ENCODE measurements at regions not wholly inside any gene's neighbourhood (a gene's known extent, or its start where the extent isn't known, plus 50 kb on each side); places are given as distances from the start of the nearest gene placed in this dataset.
A peak's percentile ranks its signal among the peaks of the same experiment; 100 is the strongest.

DNA sequence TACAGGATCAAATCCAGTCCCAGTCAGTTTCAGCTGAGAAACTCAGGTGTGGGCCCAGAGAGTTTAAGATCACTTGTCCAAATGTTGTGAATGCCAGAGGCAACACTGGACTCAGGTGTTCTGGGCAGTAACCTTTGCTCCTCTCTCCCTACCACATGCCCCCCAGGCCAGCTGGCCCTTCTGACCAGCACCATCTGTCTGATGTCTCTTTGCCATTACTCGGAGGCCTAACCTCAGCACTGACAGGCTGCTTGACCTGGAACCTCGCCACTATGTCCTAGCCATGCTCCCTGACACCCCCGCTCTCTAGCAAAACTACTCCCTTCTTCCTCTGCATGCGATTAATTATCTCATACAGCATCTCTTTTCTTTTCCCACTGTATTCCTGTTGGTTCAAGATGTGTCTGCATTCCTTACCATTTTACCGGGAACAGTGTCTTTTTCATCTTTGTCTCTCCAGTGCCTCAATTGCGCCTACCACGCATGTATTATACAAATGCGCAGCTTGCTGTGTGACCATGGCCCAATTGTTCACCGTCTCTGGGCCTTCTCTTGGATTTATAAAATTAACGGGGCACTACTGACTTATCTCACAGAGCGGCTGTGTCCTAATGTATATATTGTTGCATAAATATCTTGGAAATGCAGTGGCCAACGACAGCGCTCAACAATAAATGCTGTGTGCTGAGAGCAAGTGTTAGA, 159.5 kb upstream of the IRF2BP2 start:
- no peak overlapping the region for H3K27ac ChIP-seq
- TF ChIP-seq, protein P1, sequence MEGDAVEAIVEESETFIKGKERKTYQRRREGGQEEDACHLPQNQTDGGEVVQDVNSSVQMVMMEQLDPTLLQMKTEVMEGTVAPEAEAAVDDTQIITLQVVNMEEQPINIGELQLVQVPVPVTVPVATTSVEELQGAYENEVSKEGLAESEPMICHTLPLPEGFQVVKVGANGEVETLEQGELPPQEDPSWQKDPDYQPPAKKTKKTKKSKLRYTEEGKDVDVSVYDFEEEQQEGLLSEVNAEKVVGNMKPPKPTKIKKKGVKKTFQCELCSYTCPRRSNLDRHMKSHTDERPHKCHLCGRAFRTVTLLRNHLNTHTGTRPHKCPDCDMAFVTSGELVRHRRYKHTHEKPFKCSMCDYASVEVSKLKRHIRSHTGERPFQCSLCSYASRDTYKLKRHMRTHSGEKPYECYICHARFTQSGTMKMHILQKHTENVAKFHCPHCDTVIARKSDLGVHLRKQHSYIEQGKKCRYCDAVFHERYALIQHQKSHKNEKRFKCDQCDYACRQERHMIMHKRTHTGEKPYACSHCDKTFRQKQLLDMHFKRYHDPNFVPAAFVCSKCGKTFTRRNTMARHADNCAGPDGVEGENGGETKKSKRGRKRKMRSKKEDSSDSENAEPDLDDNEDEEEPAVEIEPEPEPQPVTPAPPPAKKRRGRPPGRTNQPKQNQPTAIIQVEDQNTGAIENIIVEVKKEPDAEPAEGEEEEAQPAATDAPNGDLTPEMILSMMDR (IDR thresholded peaks at IDR 0.05): no peak
- TF ChIP-seq POLR2A (IDR thresholded peaks at IDR 0.05): no peak
- intact Hi-C loops (cut with DNase I): no loop called here
- ATAC-seq (no peak), DNase-seq (peak in 1 of 3 donors; percentile 37)
- H3K9me3 ChIP-seq: no peaks in the 10 kb centered on the region
- 91% methylated on average over 13 of the region's 13 CpGs for WGBS (ENCODE audit: insufficient coverage, low coverage, low lambda C conversion rate, missing lambda C conversion rate)
- H3K27me3 ChIP-seq: no peaks in the 10 kb centered on the region
- H3K36me3 ChIP-seq: no peaks in the 10 kb centered on the region
- H3K4me3 ChIP-seq: no peak overlapping the region
- H3K4me1 ChIP-seq: peaks cover 0 to 7% (median 3%) of the 10 kb centered on the region in 4 donors

DNA sequence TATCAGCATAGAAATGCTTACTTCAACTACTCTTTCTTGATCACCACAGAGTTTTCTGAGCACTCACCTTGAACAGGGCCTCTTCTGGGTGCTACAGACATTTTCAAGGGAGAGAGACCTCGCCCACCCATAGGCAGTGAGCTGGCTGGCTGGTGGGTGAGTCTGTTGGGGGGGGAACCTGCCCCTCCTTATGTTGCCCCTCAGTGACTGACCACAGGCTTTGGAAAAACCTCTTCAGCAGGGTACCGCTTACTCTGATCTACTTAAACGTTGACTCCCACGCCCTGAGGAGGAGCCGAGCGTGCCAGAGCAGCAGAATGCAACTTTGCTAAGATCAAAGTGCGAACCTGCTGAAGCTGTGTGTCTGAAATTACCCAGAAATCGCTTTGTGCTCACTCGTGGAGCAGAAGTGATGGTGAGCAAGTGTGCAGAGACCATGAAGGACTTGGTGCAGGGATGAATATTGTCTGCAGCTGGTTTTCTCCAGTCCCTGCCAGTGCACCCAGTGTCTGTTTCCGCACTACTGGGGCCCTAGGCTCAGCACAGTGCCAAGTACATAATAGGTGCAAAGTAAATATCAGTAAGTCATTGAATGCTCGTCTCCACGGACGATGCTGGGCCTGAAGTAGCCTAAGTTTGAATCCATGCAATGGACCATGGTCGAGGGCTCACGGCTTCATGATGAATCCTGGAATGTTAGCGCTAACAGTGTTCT, 158.7 kb upstream of the IRF2BP2 start:
- WGBS (ENCODE audit: insufficient coverage, low coverage, low lambda C conversion rate, missing lambda C conversion rate): 84% methylated on average over 6 of the region's 16 CpGs
- ATAC-seq: no peak
- intact Hi-C loops (cut with DNase I): no loop called here

DNA sequence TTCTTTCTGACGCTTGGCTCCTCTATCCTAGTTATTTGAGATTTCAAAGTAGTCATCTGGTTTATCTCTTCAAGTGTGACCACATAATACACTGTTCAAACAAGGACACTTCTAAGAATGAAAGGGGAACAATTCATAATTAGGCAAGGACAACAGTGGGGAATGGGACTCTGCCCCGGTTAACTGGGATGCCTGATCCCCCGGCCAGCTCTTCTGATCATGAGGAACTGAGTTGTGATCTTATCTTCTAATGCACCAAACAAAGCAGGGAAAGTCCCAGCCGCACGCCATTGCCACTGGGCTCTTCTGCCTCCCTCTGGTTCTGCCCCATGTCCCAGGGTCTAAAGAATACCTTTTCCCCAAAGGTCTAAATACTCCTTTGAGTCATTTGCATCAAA, 158.2 kb upstream of the IRF2BP2 start:
- intact Hi-C loops (cut with DNase I): no loop called here
- no peak for ATAC-seq

More for the DNA sequence above, 158.7 kb upstream of the IRF2BP2 start:
- no peaks in the 10 kb centered on the region for H3K36me3 ChIP-seq
- H3K27ac ChIP-seq: no peak overlapping the region
- H3K9me3 ChIP-seq: no peaks in the 10 kb centered on the region
- H3K4me1 ChIP-seq: peaks cover 0 to 7% (median 3%) of the 10 kb centered on the region in 4 donors
- DNase-seq: peak in 1 of 3 donors; percentile 35
- H3K27me3 ChIP-seq: no peaks in the 10 kb centered on the region
- H3K4me3 ChIP-seq: no peak overlapping the region
- no peak for TF ChIP-seq POLR2A (IDR thresholded peaks at IDR 0.05)
- TF ChIP-seq, protein P1 (IDR thresholded peaks at IDR 0.05): no peak

DNA sequence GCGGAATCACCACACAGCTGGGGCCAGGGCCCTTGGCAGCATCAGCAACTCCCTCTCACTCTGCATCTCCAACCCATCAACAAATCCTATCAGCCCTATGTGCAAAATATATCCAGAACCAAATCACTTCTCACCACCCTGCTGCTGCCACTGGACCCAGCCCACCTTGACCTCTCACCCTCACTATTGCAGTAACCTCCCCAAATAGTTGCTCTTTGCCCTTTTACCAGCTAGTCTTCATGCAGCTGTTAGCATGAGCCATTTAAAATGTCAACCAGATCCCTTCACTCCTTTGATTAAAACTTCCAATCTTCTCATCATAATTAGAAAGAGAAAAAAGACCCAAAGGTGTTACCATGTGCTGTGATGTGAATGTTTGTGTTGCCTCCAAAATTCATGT, 155.7 kb upstream of the IRF2BP2 start:
- Histone ChIP-seq H3K9me3 (no peaks in the 10 kb centered on the region), H3K27ac (no peak overlapping the region), H3K4me3 (no peak overlapping the region), H3K36me3 (no peaks in the 10 kb centered on the region), H3K27me3 (no peaks in the 10 kb centered on the region), H3K4me1 (peaks cover 0 to 7% (median 0%) of the 10 kb centered on the region in 4 donors)
- intact Hi-C loops (cut with DNase I): no loop called here
- TF ChIP-seq POLR2A (IDR thresholded peaks at IDR 0.05): no peak
- TF ChIP-seq, protein P1 (IDR thresholded peaks at IDR 0.05): no peak
- peak in 1 of 3 donors; percentile 23 for DNase-seq
- WGBS (ENCODE audit: insufficient coverage, low coverage, low lambda C conversion rate, missing lambda C conversion rate): 100% methylated on average over 1 of the region's 1 CpG
- ATAC-seq: peak; percentile 19 to 54 (median 30)

More for the DNA sequence above, 158.2 kb upstream of the IRF2BP2 start:
- H3K4me1 ChIP-seq: peaks cover 0 to 7% (median 3%) of the 10 kb centered on the region in 4 donors
- no peak overlapping the region for H3K4me3 ChIP-seq
- H3K9me3 ChIP-seq: no peaks in the 10 kb centered on the region
- H3K27ac ChIP-seq: no peak overlapping the region
- no peak for TF ChIP-seq POLR2A (IDR thresholded peaks at IDR 0.05)
- TF ChIP-seq, protein P1 (IDR thresholded peaks at IDR 0.05): no peak
- DNase-seq: no peak
- no peaks in the 10 kb centered on the region for H3K36me3 ChIP-seq
- WGBS (ENCODE audit: insufficient coverage, low coverage, low lambda C conversion rate, missing lambda C conversion rate): 76% methylated on average over 3 of the region's 5 CpGs
- H3K27me3 ChIP-seq: no peaks in the 10 kb centered on the region
